Uterus (tissue), 2 donors: ENCODE measurements at regions not wholly inside any gene's neighbourhood (a gene's known extent, or its start where the extent isn't known, plus 50 kb on each side); places are given as distances from the start of the nearest gene placed in this dataset.

Experiments
- POLR2A ChIP-seq, 2 donors: fragments of 450-650 bp; IDR thresholded peaks; one replicate each; pipeline ENCODE4 v1.6.1; 2016; ENCODE audit warnings: antibody characterized with exemption in 2 of 2, mild to moderate bottlenecking in 1 of 2, moderate library complexity in 1 of 2
- TF ChIP-seq, protein P1 (sequence below), 4 experiments: fragments of 200-600 bp in 2 of 4; fragments of 450-650 bp in 2 of 4; sonication (generic) in 2 of 4; IDR thresholded peaks; one replicate each; pipeline ENCODE4 v1.5.1; 2016 to 2019; ENCODE audit warnings: antibody characterized with exemption in 4 of 4, mild to moderate bottlenecking in 2 of 4, moderate library complexity in 1 of 4

DNA sequence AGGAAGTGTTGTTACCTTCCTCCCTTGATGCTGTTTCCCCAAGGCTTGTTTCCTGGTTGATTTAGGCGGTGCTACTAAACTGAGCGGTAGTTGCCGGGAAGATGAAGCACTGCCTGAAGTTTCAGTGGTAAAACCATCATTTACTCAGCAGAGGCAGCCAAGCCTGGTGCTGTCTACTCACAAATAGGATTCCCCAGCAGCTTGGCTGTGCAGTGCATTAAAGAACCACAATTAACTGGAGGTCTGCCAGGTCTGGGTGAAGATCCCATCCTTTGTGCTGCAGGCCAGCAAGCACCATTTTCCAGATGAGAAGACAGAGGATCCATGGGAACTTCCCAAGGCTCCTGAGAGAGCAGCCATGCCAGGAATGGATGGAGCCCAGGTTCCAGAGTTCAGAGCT is 231.9 kb upstream of the E2F8 start:
- TF ChIP-seq, protein P1, sequence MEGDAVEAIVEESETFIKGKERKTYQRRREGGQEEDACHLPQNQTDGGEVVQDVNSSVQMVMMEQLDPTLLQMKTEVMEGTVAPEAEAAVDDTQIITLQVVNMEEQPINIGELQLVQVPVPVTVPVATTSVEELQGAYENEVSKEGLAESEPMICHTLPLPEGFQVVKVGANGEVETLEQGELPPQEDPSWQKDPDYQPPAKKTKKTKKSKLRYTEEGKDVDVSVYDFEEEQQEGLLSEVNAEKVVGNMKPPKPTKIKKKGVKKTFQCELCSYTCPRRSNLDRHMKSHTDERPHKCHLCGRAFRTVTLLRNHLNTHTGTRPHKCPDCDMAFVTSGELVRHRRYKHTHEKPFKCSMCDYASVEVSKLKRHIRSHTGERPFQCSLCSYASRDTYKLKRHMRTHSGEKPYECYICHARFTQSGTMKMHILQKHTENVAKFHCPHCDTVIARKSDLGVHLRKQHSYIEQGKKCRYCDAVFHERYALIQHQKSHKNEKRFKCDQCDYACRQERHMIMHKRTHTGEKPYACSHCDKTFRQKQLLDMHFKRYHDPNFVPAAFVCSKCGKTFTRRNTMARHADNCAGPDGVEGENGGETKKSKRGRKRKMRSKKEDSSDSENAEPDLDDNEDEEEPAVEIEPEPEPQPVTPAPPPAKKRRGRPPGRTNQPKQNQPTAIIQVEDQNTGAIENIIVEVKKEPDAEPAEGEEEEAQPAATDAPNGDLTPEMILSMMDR (IDR thresholded peaks at IDR 0.05), result no peak
- TF ChIP-seq POLR2A (IDR thresholded peaks at IDR 0.05), result no peak
